ENCODE measurements at regions not wholly inside any gene's neighbourhood (a gene's known extent, or its start where the extent isn't known, plus 50 kb on each side); places are given as distances from the start of the nearest gene placed in this dataset.
"Not testable (repeated sequence)": the region's sequence is repeated elsewhere in the genome, so short reads cannot be mapped to it uniquely, and the experiment has no call there.

DNA sequence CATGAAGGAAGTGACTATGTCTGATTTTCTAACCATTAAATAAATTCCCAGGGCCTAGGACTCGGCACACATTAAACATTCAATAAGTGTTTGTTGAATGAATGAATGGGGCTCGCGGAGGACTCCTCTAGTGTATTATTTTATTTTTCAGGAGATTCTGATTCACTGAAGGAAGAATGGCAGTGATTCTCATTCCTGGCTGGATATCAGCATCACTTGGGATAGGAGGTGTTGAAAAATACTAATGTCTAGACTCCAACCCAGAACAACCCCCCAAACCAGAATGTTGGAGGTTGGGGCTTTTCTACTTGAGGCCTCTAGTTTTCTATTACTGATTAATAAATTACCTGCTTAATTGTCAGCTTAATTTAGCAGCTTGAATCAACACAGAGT lies 195.4 kb downstream of the BTBD3 start:
- DNase-seq (ENCODE audit: low read depth in 4 of 4, low spot score in 1 of 4): no peak

DNA sequence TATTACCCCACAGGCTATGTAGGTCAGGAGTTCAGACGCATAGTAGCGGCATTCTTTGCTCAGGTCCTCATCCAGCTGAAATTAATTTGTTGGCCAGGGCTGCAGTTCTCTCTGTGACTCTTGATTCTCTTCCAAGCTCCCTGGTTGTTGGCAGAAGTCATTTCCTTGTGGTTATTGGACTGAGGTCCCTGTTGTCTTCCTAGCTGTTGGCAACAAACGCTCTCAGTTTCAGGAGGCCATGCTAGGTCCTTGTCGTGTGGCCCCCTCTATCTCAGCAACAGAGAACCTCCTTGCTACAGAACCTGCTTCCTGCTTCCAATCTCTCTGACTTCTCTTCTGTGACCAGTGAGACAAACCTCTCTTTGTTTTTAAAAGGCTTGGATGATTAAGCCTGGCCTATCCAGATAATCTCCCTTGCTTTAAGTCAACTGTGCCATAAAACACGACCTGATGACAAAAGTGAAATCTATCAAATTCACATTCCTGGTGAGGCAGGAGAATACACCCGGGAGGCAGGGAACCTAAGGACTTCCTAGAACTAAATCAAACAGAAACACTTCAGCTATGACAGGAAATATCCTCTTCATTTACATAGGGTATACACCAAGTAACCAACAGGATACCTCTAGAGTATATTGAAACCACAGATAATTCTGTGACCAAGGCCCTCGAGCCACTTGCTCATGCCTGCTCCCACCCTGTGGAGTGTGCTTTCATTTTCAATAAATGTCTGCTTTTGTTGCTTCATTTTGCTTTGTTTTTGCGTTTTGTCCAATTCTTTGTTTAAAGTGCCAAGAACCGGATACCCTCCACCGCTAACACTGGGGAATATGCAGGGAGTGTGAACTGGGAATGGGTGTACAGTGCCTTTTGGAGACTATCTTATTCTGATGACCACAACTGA lies 196.0 kb downstream of the BTBD3 start:
- DNase-seq (ENCODE audit: low read depth in 4 of 4, low spot score in 1 of 4): no peak

DNA sequence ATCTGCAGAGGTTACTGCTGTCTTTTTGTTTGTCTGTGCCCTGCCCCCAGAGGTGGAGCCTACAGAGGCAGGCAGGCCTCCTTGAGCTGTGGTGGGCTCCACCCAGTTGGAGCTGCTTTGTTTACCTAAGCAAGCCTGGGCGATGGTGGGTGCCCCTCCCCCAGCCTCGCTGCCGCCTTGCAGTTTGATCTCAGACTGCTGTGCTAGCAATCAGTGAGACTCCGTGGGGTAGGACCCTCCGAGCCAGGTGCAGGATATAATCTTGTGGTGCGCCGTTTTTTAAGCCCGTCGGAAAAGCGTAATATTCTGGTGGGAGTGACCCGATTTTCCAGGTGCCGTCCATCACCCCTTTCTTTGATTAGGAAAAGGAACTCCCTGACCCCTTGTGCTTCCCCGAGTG lies 211.4 kb downstream of the BTBD3 start:
- DNase-seq (ENCODE audit: low read depth in 4 of 4, low spot score in 1 of 4): not testable (repeated sequence)

DNA sequence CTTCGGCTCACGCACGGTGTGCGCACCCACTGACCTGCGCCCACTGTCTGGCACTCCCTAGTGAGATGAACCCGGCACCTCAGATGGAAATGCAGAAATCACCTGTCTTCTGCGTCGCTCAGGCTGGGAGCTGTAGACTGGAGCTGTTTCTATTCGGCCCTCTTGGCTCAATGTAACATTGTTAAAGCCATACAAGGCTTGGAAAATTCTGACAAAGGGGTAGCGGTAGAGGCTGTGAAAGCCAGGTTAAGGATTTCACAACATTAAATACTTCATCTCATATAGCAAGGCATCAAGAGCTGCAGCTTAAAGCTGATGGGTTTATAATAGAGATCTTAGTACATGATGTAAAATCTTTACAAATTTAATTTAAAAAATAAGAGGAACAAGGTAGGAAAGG lies 211.8 kb downstream of the BTBD3 start:
- not testable (repeated sequence) for DNase-seq (ENCODE audit: low read depth in 4 of 4, low spot score in 1 of 4)

DNA sequence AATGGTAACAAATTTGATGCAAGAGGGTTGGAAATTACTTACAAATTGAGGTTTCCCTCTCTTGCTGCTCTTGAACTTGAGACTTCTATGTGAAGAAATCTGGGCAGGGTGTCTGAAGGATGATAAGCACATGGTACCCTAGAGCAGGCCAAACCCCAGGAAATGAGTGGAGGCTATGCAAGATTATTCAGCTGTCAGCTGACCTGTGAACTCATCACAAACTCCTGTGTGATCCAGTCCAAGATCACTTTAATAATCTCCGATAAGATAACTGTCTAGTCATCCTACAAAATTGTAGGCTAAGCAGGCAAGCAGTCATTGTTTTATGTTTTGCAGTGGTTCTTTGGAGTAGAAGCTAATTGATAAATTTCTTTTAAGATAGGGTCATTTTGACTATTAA lies 213.1 kb downstream of the BTBD3 start:
- no peak for DNase-seq (ENCODE audit: low read depth in 4 of 4, low spot score in 1 of 4)

DNA sequence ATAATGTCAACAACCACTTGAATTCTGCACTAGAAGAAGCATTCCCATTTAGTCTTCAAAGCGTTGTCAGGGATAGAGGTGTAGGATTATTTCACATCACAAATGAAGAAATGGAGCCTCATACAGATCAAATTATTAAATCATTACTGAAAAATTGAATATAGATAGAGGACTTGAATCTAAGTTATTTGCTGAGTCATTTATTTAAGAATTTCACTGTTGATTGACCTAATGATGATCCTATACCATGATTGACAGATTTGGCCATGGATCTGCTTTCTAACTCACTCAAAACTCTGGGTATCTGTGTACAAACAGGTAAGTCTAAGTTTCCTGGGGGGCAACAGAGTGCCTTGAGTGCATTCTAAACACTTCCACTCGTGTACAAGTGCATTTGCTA lies 215.9 kb downstream of the BTBD3 start:
- DNase-seq (ENCODE audit: low read depth in 4 of 4, low spot score in 1 of 4): no peak

DNA sequence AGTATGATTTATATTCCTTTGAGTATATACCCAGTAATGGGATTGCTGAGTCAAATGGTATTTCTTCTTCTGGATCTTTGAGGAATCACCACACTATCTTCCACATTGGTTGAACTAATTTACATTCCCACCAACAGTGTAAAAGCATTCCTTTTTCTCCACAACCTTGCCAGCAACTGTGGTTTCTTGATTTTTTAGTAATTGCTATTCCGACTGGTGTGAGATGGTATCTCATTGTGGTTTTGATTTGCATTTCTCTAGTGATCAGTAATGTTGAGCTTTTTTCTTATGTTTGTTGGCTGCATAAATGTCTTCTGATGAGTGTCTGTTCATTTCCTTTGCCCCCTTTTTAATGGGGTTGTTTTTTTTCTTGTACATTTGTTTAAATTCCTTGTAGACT lies 228.3 kb downstream of the BTBD3 start:
- DNase-seq (ENCODE audit: low read depth in 4 of 4, low spot score in 1 of 4): not testable (repeated sequence)

DNA sequence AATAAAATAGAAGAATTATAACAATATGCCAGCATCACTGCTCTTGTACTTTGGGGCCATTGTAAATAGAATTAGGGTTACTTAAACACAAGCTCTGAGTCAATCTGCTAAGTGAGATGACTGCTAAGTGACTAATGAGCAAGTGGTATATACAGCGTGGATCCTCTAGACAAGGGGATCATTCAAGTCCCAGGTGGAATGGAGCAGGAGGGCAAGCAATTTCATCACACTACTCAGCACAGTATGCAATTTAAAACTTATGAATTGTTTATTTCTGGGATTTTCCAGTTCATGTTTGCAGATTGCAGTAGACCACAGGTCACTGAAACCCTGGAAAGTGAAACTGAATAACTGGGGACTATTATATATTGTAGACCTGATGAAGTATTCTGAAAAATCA lies 235.3 kb downstream of the BTBD3 start:
- no peak for DNase-seq (ENCODE audit: low read depth in 4 of 4, low spot score in 1 of 4)

DNA sequence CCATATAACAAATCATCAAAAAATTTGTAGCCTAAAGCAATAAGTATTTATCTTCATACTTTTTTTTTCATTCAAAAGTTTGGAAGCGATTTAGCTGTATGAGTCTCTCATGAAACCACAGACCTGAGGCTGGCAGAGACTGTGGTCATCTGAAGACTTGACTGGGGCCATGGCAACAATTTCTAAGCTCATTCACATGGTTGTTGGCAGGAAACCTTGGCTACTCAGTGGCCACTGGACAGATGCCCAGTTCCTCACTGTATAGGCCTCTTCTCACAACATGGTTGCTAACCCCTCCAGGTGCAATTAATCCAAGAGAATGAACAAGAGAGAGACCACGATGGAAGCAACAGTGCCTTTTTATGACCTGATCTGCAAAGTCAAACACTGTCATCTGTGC lies 235.9 kb downstream of the BTBD3 start:
- DNase-seq (ENCODE audit: low read depth in 4 of 4, low spot score in 1 of 4): no peak

DNA sequence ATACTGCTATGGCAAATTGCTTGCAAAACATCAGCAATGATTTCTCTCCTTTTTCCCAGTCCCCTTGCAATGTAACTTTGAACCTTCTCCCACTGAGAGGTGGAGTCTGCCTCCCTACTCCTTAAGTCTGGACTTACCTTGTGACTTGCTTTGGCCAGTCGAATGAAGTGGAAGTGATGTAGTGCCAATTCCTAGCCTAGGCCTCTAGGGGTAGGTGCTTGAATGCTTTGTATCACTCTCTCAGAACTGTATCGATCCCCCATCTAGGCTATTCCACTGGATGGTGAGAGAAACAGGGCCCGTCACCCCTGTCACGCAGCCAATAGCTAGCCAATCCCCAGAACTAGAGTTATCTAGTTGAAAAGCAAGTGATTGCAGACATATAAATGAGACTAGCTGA lies 238.6 kb downstream of the BTBD3 start:
- no peak for DNase-seq (ENCODE audit: low read depth in 4 of 4, low spot score in 1 of 4)

DNA sequence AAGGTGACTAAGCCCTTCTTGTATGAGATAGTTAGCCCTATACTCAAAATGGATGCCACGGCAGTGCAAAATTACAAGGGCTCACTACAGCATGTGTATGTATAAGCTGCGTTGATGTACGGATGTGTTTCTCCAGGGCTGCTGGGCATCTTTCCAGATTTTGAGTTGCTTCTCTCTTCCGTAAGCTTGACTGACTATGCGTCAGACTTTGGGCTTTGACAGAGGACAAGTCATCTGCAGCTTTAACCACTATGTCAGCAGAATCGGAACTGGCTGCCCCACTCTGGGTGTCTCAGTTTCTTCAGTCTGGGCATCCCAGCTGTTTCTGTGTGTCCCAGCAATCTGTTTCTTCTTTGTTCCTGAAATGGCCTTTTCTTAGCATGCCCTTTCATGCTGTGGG lies 241.6 kb downstream of the BTBD3 start:
- no peak for DNase-seq (ENCODE audit: low read depth in 4 of 4, low spot score in 1 of 4)

DNA sequence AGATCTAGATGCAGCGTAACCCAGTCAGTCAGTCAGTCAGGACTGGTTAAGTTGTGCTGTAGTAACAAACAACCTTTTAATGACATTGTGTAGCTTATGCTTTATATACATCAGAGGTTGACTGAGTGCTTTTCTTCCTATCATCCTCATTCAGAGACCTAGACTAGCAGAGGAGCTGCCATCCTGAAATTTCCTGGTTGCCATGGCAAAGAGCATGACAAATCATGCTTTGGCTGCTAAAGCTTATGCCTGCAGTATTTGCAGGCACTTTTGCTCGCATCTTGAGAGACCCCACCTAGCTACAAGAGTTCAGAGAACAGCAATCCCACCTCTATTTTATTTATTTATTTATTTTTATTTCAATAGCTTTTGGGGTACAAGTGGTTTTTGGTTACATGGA lies 244.0 kb downstream of the BTBD3 start:
- no peak for DNase-seq (ENCODE audit: low read depth in 4 of 4, low spot score in 1 of 4)

DNA sequence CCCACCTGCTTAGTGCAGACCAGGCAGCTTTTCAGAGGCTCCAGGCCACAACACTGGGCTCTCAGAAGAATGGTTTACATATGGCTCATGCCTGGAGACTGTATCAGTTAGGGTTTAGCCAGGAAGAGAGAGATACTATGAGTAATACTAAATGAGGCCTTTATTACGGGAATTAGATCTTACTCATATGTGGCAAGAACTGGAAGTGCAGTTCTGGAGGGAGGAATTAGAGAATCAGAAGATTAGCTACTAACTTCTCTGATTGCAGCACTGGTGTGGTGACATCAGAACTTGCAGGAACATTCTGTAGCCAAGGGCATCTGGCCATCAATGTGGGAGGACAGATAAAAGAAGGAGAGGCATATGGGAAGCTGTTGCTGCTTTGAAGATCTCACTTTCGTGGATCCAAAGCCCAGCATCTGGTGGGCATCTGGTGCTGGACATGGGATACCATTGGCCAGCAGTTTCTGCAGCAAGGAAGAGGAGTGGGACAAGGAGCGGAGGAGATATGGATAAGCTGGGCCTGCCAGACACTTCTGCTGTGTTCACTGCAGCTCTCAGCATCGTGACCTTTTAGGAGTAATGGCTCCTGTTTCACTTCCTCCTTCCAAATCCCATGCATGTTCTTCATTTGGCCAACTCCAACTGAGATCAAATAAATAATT lies 248.5 kb downstream of the BTBD3 start:
- DNase-seq (ENCODE audit: low read depth in 4 of 4, low spot score in 1 of 4): no peak

DNA sequence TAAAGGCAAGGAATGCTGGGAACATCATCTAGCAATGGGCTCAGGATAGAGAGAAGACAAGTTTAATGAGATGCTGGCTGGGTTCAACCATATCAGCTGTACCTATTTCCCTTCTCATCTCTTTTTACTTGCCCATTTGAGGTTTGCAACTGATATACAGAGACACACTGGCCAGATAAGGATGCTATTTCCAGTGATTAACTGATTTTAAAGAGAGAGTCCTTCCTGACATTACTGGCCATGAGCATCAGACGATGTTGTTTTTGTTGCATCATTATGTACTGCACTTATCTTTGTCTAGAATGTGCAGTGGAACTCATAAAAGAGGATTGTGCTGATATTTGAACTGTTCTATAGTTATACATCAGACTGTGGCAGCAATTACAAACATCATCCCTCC lies 252.7 kb downstream of the BTBD3 start:
- no peak for DNase-seq (ENCODE audit: low read depth in 4 of 4, low spot score in 1 of 4)

DNA sequence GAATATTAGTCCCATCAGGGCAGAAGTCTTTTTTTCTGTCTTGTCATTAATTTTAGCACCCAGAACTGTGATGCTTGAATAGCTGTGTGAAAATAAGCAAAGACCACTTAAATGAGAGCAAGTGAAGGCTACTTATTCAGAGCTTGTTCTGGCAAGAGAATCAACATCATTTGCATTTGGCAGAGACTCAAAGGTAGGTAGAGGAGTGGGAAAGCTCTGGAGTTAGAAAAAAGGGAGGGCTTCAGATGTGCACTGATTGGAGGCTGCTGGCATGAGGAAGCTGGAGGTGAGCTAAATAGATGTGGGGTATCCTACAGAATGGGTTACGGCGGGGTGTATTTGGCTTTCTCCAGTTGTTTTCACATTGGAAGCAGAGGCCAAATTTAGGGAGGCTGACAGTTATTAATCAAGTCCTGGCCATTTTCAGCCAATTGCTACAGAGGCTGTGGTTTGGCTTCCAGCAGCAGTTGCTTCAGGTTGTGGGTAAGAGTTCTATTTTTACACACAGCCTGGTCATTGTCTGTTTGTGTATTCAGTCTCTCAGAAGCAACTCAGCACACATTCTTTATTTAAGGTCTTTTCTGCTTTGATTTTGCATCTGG lies 254.3 kb downstream of the BTBD3 start:
- DNase-seq (ENCODE audit: low read depth in 4 of 4, low spot score in 1 of 4): no peak

DNA sequence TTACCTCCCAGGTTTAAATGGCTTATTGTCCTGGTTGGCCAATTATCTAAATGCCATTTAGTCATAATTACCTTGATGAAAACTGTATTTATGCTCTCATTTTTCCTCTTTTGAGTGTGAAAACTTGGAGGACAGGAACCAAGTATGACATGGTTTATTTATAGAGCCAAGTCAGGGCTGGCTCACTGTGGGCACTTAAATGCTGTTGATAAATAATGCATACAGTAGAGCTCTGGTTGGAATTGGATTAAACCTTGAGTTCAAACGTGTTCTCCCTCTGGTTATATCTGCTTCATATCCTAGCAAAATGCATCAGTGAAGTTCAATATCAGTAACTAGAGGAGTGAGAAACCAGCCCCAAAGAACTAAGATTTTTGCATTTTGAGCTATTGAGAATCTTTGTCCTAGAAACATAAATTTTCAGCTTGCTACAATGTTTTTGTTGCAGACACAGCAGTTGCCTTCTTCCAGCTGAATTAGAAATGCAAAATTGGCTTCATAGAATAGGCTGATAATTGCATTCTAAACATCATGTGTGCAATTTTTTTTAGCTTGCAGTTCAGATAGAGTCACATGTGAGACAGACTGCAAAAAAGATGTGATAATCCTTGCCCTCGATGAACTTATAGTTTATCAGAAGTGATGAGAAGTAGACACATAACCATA lies 255.8 kb downstream of the BTBD3 start:
- no peak for DNase-seq (ENCODE audit: low read depth in 4 of 4, low spot score in 1 of 4)

DNA sequence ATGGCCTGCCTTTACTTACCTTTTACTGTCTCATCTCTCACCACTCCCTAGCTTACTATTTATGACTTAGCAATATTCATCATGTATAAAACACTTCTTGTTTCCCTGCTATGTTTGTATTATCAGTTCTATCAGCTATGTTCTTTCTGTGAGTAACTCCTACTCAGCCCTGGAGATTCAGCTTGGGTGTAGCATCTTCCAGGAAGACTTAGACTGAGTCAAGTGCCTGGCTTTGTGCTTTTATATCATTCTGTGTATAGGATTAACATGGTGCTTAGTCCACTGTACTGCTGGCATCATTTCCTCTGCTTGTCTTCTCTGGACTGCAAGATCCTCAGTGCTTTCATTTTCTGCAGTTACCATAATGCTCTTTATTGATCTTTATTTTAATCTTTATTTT lies 257.8 kb downstream of the BTBD3 start:
- DNase-seq (ENCODE audit: low read depth in 4 of 4, low spot score in 1 of 4): no peak

DNA sequence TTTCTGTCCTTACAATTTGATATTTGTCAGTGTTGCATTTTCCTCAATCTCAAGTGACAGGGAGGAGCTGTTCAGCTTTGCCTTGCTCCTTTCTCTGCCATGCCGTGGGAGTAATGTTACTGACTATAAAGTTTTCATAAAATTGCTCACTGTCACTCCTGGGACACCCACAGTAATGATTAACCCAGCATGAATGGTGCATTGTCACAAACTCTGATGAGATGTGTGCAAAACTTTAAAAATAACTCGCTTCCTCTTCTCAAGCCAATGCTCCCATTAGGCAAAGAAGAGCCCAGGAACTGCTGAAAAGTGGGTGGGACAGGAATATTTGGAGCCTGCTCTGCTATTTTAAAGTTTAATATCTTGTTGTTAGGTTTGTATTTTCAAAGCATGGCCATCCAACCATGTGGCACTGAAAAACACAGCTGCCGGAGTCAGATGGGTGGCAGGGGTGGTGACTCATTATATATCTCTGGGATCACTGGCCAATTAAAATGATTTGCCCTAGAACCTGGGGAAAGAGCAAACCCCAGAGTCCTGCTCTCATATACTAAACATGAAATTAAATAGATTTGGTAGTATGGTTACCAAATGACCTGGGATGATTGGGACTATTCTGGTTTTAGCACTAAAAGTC lies 260.1 kb downstream of the BTBD3 start:
- DNase-seq (ENCODE audit: low read depth in 4 of 4, low spot score in 1 of 4): no peak

DNA sequence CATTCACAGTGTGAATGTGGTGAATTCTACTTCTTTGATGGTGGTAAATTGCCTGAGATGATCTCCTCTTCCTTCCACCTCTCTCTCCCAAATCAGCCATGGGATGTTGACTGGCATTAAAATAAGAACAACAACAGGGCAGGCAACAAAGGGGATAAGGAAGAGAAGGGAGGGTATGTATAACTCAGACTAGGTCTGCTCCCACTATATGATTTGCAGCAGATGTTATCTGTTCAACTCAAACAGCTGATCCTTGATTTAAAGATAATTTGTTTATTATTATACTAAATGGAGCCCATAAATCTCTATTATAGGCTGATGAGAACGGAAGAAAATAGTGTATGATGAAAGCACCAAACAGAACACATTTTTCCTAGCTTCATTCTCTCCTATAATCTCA lies 262.0 kb downstream of the BTBD3 start:
- no peak for DNase-seq (ENCODE audit: low read depth in 4 of 4, low spot score in 1 of 4)

DNA sequence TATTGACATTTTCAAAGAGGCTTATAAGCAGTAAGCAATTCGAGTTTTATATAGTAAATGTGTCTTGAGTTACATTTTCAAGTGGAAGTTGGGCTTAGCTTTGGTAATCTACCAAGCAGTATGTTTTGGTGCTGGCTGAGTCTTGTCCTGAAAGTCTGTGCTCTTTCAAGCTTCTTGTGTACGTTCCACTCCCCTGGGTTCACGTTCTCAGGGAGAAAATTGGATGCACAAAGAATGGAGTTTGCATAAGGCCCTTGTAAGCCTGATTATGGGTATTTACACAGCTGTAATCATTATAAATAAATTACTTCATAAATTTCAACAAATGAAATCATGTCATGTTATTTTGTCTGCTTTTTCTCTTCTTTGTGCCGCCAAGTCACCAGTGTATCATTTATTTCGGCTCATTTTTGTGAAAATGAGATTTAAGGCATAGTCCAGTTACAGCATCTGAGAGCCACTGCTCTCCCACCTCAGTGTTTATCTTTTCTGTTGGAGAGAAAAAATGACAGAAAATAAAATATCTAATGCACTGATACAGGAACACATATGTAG lies 262.5 kb downstream of the BTBD3 start:
- no peak for DNase-seq (ENCODE audit: low read depth in 4 of 4, low spot score in 1 of 4)

DNA sequence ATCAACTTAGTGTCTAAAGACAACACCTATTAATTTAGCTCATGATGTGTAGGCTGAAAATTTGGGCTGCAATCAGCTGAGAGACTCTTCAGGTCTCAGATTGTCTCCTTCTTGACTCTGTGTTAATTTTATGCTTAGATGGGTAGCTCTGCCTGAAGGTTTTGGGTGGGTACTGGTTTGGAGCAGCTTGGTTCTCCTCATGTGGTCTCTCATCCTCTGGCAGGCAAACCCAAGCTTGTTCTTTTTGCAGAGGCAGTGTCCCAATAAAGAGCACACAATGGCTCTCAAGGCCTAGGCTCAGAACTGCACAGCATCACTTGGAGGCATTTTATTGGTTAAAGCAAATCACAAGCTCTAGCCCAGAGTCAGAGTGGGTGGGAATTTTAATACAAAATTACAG lies 280.6 kb downstream of the BTBD3 start:
- no peak for DNase-seq (ENCODE audit: low read depth in 4 of 4, low spot score in 1 of 4)
